Body of pancreas (tissue), 4 donors: ENCODE measurements at regions not wholly inside any gene's neighbourhood (a gene's known extent, or its start where the extent isn't known, plus 50 kb on each side); places are given as distances from the start of the nearest gene placed in this dataset.

Experiments used
- POLR2A ChIP-seq, 3 donors: fragments of 450-650 bp; IDR thresholded peaks; one replicate each; pipeline ENCODE4 v1.6.1; 2016; ENCODE audit warnings: antibody characterized with exemption in 3 of 3, mild to moderate bottlenecking in 2 of 3
- TF ChIP-seq, protein P1 (sequence below), 7 experiments: fragments of 450-650 bp in 4 of 7; fragments of 200-600 bp in 3 of 7; sonication (generic) in 3 of 7; IDR thresholded peaks; one replicate each; pipeline ENCODE4 v1.5.1; 2016 to 2019; ENCODE audit warnings: antibody characterized with exemption in 7 of 7

DNA sequence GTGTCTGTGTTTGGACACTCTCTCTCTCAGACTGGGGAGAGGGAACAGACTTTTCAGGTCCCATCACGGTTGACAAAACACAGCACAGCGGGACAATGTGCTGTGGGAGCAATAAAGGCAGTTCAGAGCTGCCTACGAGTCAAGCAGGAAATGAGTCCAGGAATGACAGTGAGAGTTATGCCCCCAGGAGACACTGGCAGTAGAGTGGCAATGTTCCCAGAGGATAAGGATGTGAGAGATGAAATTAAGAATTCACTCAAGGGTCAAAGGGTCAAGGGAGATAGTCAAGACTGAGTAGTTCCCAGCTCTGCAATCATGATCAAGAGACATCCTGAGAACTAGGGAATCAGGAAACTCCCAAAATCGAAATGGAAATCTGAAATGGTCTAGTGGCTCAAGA is 156.1 kb downstream of the LURAP1L start:
- TF ChIP-seq, protein P1, sequence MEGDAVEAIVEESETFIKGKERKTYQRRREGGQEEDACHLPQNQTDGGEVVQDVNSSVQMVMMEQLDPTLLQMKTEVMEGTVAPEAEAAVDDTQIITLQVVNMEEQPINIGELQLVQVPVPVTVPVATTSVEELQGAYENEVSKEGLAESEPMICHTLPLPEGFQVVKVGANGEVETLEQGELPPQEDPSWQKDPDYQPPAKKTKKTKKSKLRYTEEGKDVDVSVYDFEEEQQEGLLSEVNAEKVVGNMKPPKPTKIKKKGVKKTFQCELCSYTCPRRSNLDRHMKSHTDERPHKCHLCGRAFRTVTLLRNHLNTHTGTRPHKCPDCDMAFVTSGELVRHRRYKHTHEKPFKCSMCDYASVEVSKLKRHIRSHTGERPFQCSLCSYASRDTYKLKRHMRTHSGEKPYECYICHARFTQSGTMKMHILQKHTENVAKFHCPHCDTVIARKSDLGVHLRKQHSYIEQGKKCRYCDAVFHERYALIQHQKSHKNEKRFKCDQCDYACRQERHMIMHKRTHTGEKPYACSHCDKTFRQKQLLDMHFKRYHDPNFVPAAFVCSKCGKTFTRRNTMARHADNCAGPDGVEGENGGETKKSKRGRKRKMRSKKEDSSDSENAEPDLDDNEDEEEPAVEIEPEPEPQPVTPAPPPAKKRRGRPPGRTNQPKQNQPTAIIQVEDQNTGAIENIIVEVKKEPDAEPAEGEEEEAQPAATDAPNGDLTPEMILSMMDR (IDR thresholded peaks at IDR 0.05) = no peak
- TF ChIP-seq POLR2A (IDR thresholded peaks at IDR 0.05) = no peak
